CD4-positive, alpha-beta T cell (primary cell): ENCODE measurements at regions not wholly inside any gene's neighbourhood (a gene's known extent, or its start where the extent isn't known, plus 50 kb on each side); places are given as distances from the start of the nearest gene placed in this dataset.

ENCODE experiments used
- ATAC-seq: fragments of 200-7000 bp; cut with Tn5 transposase; one replicate; pipeline ENCODE4 v1.10.0; 2022; ENCODE audit warnings: mild to moderate bottlenecking; ENCODE audit not compliant: poor library complexity
- CTCF ChIA-PET: fragments of 350-600 bp; sonication (Branson Sonifier 250); formaldehyde crosslinking; loops from one replicate; lab custom pipeline; 2021; ENCODE audit warnings: antibody characterized with exemption, inconsistent platforms; lab: Charles Lee
- POLR2A ChIA-PET: fragments of 350-600 bp; sonication (Branson Sonifier 250); formaldehyde crosslinking; loops from one replicate; lab custom pipeline; 2021; ENCODE audit warnings: antibody characterized with exemption, inconsistent platforms; lab: Charles Lee
- DNase-seq, 14 experiments: peaks; one replicate each; pipeline ENCODE4 v3.0.0-alpha.2; 2013 to 2020; ENCODE audit warnings: mixed read lengths in 2 of 14
- H3K27ac ChIP-seq, 2 donors: one replicate each; pipeline versions ENCODE4 v1.5.1 to v1.7.0; 2013; ENCODE audit warnings: low read length in 2 of 2, low read depth in 1 of 2, mild to moderate bottlenecking in 1 of 2
- H3K27me3 ChIP-seq, 2 experiments: 1 replicate in 1 of 2; 2 replicates in 1 of 2; pipeline versions ENCODE4 v1.6.1 to v1.7.0; 2013; ENCODE audit warnings: low read length in 2 of 2, control low read depth in 1 of 2, mild to moderate bottlenecking in 1 of 2, moderate library complexity in 1 of 2; ENCODE audit not compliant: insufficient read depth in 2 of 2, control insufficient read depth in 1 of 2
- H3K36me3 ChIP-seq: one replicate; pipeline ENCODE4 v1.6.1; 2013; ENCODE audit warnings: low read length, control low read depth; ENCODE audit not compliant: insufficient read depth
- H3K4me1 ChIP-seq: one replicate; pipeline ENCODE4 v1.6.1; 2013; ENCODE audit warnings: low read length, control low read depth; ENCODE audit not compliant: insufficient read depth
- H3K4me3 ChIP-seq: one replicate; pipeline ENCODE4 v1.5.1; 2013; ENCODE audit warnings: mild to moderate bottlenecking, low read length, moderate library complexity
- H3K9me3 ChIP-seq, 2 experiments: 1 replicate in 1 of 2; 2 replicates in 1 of 2; pipeline versions ENCODE4 v1.6.1 to v1.7.0; 2013; ENCODE audit warnings: low read length in 2 of 2, mild to moderate bottlenecking in 2 of 2, control low read depth in 1 of 2, moderate library complexity in 1 of 2; ENCODE audit not compliant: control insufficient read depth in 1 of 2, insufficient read depth in 1 of 2
- H3K27ac Mint-ChIP-seq: one replicate; pipeline ENCODE4 v1.8.0; 2020; ENCODE audit warnings: mixed read lengths
- H3K27me3 Mint-ChIP-seq: one replicate; pipeline ENCODE4 v1.8.0; 2021; ENCODE audit warnings: mixed read lengths
- H3K36me3 Mint-ChIP-seq: one replicate; pipeline ENCODE4 v1.8.0; 2021; ENCODE audit warnings: low read depth, mixed read lengths
- H3K4me1 Mint-ChIP-seq: one replicate; pipeline ENCODE4 v1.8.0; 2021; ENCODE audit warnings: low read depth, mixed read lengths
- H3K4me3 Mint-ChIP-seq: one replicate; pipeline ENCODE4 v1.8.0; 2020; ENCODE audit warnings: mild to moderate bottlenecking, mixed read lengths
- H3K9me3 Mint-ChIP-seq: one replicate; pipeline ENCODE4 v1.8.0; 2020; ENCODE audit warnings: mixed read lengths
- intact Hi-C, 2 experiments: fragments of 100-400 bp; cut with DNase I in 1 of 2; cut with micrococcal nuclease in 1 of 2; formaldehyde crosslinking; loops; one replicate each; pipeline versions ENCODE4 v1.15.1 to v1.9.0; 2023 to 2025; cut with DNase I, micrococcal nuclease
- TF ChIP-seq, protein P1 (sequence below): fragments of 200-600 bp; IDR thresholded peaks from one replicate; pipeline ENCODE4 v1.8.0; 2022; ENCODE audit warnings: antibody characterized with exemption, mild to moderate bottlenecking

DNA sequence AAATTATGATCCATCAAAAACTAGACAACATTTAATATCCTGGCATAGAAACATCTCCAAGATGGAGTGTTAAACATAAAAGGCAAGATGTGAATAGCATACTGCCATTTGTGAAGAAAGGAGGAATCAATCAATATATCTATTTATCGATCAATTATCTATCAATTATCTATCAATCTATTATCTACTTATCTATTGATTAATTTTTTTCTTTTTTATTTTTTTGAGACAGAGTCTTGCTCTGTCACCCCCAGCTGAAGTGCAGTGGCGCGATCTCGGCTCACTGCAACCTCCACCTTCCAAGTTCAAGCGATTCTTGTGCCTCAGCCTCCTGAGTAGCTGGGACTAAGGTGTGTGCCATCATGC lies 117.0 kb upstream of the RFLNA start:
- Mint-ChIP-seq H3K4me1 (no peaks in the 10 kb centered on the region), H3K36me3 (no peaks in the 10 kb centered on the region), H3K27ac (no peak overlapping the region), H3K9me3 (no peaks in the 10 kb centered on the region), H3K4me3 (no peak overlapping the region), H3K27me3 (peaks cover 13% of the 10 kb centered on the region)
- intact Hi-C loops, result no loop called here
- TF ChIP-seq, protein P1, sequence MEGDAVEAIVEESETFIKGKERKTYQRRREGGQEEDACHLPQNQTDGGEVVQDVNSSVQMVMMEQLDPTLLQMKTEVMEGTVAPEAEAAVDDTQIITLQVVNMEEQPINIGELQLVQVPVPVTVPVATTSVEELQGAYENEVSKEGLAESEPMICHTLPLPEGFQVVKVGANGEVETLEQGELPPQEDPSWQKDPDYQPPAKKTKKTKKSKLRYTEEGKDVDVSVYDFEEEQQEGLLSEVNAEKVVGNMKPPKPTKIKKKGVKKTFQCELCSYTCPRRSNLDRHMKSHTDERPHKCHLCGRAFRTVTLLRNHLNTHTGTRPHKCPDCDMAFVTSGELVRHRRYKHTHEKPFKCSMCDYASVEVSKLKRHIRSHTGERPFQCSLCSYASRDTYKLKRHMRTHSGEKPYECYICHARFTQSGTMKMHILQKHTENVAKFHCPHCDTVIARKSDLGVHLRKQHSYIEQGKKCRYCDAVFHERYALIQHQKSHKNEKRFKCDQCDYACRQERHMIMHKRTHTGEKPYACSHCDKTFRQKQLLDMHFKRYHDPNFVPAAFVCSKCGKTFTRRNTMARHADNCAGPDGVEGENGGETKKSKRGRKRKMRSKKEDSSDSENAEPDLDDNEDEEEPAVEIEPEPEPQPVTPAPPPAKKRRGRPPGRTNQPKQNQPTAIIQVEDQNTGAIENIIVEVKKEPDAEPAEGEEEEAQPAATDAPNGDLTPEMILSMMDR, result no peak
- Histone ChIP-seq H3K27me3 (peaks cover 0 to 5% of the 10 kb centered on the region in 2 experiments), H3K9me3 (no peaks in the 10 kb centered on the region), H3K36me3 (no peaks in the 10 kb centered on the region), H3K27ac (no peak overlapping the region), H3K4me3 (no peak overlapping the region), H3K4me1 (no peaks in the 10 kb centered on the region)
- ChIA-PET CTCF (no interaction called here), POLR2A (no interaction called here)
- ATAC-seq, result no peak
- DNase-seq, result no peak

DNA sequence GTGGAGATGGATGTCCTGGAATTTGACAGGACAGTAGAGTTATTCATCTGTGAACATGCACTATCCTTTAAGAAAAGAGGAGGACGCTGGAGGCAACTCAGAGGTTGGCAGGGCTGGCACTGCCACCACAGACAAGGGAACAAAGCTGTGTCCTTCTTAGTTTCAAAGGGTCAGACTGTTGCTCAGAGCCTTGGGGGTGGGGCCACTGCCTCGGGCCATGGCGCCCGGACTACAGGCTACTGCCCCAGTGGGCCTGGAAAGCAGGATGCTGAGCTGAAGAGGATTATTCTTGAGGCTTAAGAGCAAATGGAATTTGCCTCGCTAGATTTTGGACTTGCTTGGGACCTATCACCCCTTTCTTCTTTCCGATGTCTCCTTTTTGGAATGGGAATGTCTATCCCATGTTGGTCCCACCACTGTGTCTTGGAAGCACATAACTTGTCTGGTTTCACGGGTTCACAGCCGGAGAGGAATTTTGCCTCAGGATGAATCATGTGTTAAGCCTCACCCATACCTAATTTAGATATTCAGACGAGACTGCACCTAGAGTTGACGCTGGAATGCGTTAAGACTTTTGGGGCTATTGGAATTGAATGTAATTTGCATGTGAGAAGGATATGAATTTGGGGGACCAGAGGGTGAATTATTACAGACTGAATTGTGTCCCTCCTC lies 114.8 kb upstream of the RFLNA start:
- Mint-ChIP-seq H3K4me1 (no peaks in the 10 kb centered on the region), H3K9me3 (no peaks in the 10 kb centered on the region), H3K4me3 (no peak overlapping the region), H3K27ac (no peak overlapping the region), H3K36me3 (no peaks in the 10 kb centered on the region), H3K27me3 (peaks cover 7% of the 10 kb centered on the region)
- H3K36me3 ChIP-seq, result no peaks in the 10 kb centered on the region
- no peak overlapping the region for H3K27ac ChIP-seq
- H3K9me3 ChIP-seq, result no peaks in the 10 kb centered on the region
- ChIA-PET CTCF (interaction anchor here (0.7 kb wide), 1 partner anchor 77 kb away, joined by 3 read pairs; no protein-coding TSS in a partner anchor), POLR2A (no interaction called here)
- intact Hi-C loops, result no loop called here
- H3K4me3 ChIP-seq, result no peak overlapping the region
- no peaks in the 10 kb centered on the region for H3K27me3 ChIP-seq
- no peaks in the 10 kb centered on the region for H3K4me1 ChIP-seq
- DNase-seq (no peak), ATAC-seq (no peak)
- TF ChIP-seq, protein P1, result no peak

DNA sequence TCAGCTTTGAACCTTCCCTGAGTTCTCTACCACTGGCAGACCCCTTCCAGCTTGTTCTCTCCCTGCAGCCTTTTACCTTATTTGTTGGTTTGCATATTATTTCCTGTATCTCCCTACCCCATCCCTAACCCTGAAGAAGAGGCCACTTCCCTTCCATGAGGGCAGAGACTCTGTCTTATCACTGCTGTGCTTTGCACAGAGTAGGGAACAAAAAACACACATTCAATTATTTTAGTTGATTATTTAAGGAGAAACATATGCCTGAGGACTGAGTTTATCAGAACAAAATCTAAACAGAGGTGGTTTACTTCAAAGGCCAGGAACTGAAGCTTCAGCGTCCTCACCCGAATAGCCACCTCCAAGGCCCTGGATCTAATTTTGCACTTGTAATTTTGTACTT lies 111.7 kb upstream of the RFLNA start:
- no peaks in the 10 kb centered on the region for H3K4me1 Mint-ChIP-seq
- intact Hi-C loops, result no loop called here
- H3K9me3 Mint-ChIP-seq, result no peaks in the 10 kb centered on the region
- no peaks in the 10 kb centered on the region for H3K27me3 Mint-ChIP-seq
- ATAC-seq (no peak), DNase-seq (no peak)
- no peak overlapping the region for H3K4me3 ChIP-seq
- TF ChIP-seq, protein P1, result no peak
- CTCF ChIA-PET, result no interaction called here
- no peak overlapping the region for H3K27ac Mint-ChIP-seq
- H3K36me3 Mint-ChIP-seq, result no peaks in the 10 kb centered on the region
- H3K27me3 ChIP-seq, result no peaks in the 10 kb centered on the region
- no peak overlapping the region for H3K4me3 Mint-ChIP-seq
- no peaks in the 10 kb centered on the region for H3K4me1 ChIP-seq
- H3K36me3 ChIP-seq, result no peaks in the 10 kb centered on the region
- no peaks in the 10 kb centered on the region for H3K9me3 ChIP-seq
- POLR2A ChIA-PET, result no interaction called here
- H3K27ac ChIP-seq, result no peak overlapping the region
